ENCODE measurements at regions not wholly inside any gene's neighbourhood (a gene's known extent, or its start where the extent isn't known, plus 50 kb on each side); places are given as distances from the start of the nearest gene placed in this dataset.

- TF ChIP-seq REST (IDR thresholded peaks at IDR 0.05; ENCODE audit: insufficient read depth in 1 of 2, low read depth in 2 of 2, low read length in 1 of 2) (no peak), CTCF (IDR thresholded peaks at IDR 0.05) (no peak), SIN3A (IDR thresholded peaks at IDR 0.05; ENCODE audit: borderline replicate concordance, insufficient read depth, low read depth, low read length) (no peak), POLR2AphosphoS5 (IDR thresholded peaks at IDR 0.05; ENCODE audit: low read depth, low read length) (no peak), TCF7L2 (IDR thresholded peaks at IDR 0.05; ENCODE audit: low read depth, low read length) (no peak)
Observed at GRCh38 chr5:123283499-123283898, 139.7 kb downstream of the CEP120 start.

Measured in Panc1 (cell line).